Heart right ventricle (tissue), 16 donors: ENCODE measurements at regions not wholly inside any gene's neighbourhood (a gene's known extent, or its start where the extent isn't known, plus 50 kb on each side); places are given as distances from the start of the nearest gene placed in this dataset.

Source experiments
- ATAC-seq, 8 donors: fragments of 200-7000 bp; cut with Tn5 transposase; one replicate each; pipeline ENCODE4 v1.9.1; 2020; ENCODE audit warnings: mild to moderate bottlenecking in 8 of 8, moderate library complexity in 8 of 8, moderate number of reproducible peaks in 1 of 8
- DNase-seq, 2 donors: peaks; one replicate each; pipeline ENCODE4 v3.0.0-alpha.2; 2020
- H3K27ac ChIP-seq, 10 donors: fragments of 200-600 bp; sonication (generic) in 2 of 10; one replicate each; pipeline versions ENCODE4 v1.5.0 to v1.8.0; 2020 to 2022; ENCODE audit warnings: mild to moderate bottlenecking in 3 of 10
- H3K27me3 ChIP-seq, 7 donors: fragments of 200-600 bp; one replicate each; pipeline ENCODE4 v1.8.0; 2021 to 2022; ENCODE audit warnings: mild to moderate bottlenecking in 2 of 7
- H3K36me3 ChIP-seq, 9 donors: fragments of 200-600 bp; sonication (generic) in 1 of 9; one replicate each; pipeline versions ENCODE4 v1.5.0 to v1.8.0; 2020 to 2022; ENCODE audit warnings: mild to moderate bottlenecking in 2 of 9
- H3K4me1 ChIP-seq, 9 donors: fragments of 200-600 bp; sonication (generic) in 1 of 9; one replicate each; pipeline versions ENCODE4 v1.5.0 to v1.8.0; 2020 to 2022; ENCODE audit warnings: mild to moderate bottlenecking in 4 of 9
- H3K4me3 ChIP-seq, 10 donors: fragments of 200-600 bp; sonication (generic) in 2 of 10; one replicate each; pipeline versions ENCODE4 v1.5.0 to v1.8.0; 2020 to 2022; ENCODE audit warnings: mild to moderate bottlenecking in 7 of 10, moderate library complexity in 2 of 10
- H3K9me3 ChIP-seq, 11 donors: fragments of 200-600 bp in 10 of 11; sonication (generic) in 2 of 11; one replicate each; pipeline versions ENCODE4 v1.5.0 to v1.8.0; 2013 to 2022; ENCODE audit warnings: mild to moderate bottlenecking in 2 of 11, control low read depth in 1 of 11, moderate library complexity in 1 of 11
- WGBS, 2 donors: extraction: QIAGEN DNeasy Blood & Tissue Kit; methylation state at CpG; one replicate each; pipeline ENCODE4 v1.1.7; 2013; ENCODE audit warnings: inconsistent platforms in 1 of 2; 5-methylcytosine and 5-hydroxymethylcytosine counted together
- intact Hi-C, 10 donors: fragments of 100-400 bp; cut with DNase I; formaldehyde crosslinking; loops; one replicate each; pipeline versions ENCODE4 v1.11.1 to v1.14.2; 2022
- TF ChIP-seq, protein P1 (sequence below), 9 donors: fragments of 200-600 bp; sonication (generic) in 2 of 9; IDR thresholded peaks; one replicate each; pipeline versions ENCODE4 v1.5.0 to v1.8.0; 2021 to 2022; ENCODE audit warnings: antibody characterized with exemption in 9 of 9, mild to moderate bottlenecking in 5 of 9, moderate library complexity in 1 of 9
- donor health status: Arrhythmogenic right ventricular cardiomyopathy.
- donor health status: ischemic (EF 13 %, LVEDD 7.1; RV severe dilation, severe dysfunction).
- donor health status: healthy with polysubstance abuse.
- donor health status: DM: no; HTN: yes; CAD: no.
- donor health status: DM: no; HTN: no; CAD: no.
- donor health status: ischemic (EF 25% LVEDD 6.9; RV normal size, moderate dysfunction).
- donor health status: ischemic (EF 25% LVEDD 5.7; RV mildly dilated, moderate dysfunction).
- donor health status: healthy.
- donor health status: DM: yes; HTN: yes; CAD: no.
- donor health status: Ischemic cardiomyopathy.
- donor health status: ischemic (EF 35%, LVEDD 5.7; RV mildly dilated, moderate dysfunction).
- donor health status: nonischemic (EF 11% LVEDD 7.7; RV severe dilation, severe dysfunction).
- donor health status: DM: yes; HTN: yes; CAD: no.
- donor health status: PGD.
- donor health status: ischemic (EF 29% LVEDD 5.4; RV normal size, mild dysfunction).
- donor health status: nonischemic (EF 23%, LVEDD 6.1; RV moderate dilation, normal function).

DNA sequence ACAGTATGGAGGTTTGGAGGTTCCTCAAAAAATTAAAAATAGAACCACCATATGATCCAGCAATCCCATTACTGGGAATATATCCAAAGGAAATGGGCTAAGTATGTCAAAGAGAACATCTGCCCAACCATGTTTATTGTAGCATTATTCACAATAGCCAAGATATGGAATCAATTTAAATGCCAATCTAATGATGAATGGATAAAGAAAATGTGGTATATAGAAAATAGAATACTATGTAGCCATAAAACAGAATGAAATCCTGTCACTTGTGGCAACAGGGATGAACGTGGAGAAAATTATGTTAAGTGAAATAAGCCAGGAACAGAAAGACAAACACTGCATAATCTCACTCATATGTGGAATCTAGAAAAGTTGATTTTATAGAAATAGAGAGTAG, 201.7 kb upstream of the AJAP1 start:
- H3K9me3 ChIP-seq: peaks cover 0 to 8% (median 0%) of the 10 kb centered on the region in 11 donors
- no peaks in the 10 kb centered on the region for H3K4me1 ChIP-seq
- intact Hi-C loops: no loop called here
- TF ChIP-seq, protein P1, sequence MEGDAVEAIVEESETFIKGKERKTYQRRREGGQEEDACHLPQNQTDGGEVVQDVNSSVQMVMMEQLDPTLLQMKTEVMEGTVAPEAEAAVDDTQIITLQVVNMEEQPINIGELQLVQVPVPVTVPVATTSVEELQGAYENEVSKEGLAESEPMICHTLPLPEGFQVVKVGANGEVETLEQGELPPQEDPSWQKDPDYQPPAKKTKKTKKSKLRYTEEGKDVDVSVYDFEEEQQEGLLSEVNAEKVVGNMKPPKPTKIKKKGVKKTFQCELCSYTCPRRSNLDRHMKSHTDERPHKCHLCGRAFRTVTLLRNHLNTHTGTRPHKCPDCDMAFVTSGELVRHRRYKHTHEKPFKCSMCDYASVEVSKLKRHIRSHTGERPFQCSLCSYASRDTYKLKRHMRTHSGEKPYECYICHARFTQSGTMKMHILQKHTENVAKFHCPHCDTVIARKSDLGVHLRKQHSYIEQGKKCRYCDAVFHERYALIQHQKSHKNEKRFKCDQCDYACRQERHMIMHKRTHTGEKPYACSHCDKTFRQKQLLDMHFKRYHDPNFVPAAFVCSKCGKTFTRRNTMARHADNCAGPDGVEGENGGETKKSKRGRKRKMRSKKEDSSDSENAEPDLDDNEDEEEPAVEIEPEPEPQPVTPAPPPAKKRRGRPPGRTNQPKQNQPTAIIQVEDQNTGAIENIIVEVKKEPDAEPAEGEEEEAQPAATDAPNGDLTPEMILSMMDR (IDR thresholded peaks at IDR 0.05): no peak
- H3K27me3 ChIP-seq: peaks cover 0 to 13% (median 3%) of the 10 kb centered on the region in 7 donors
- WGBS, 2 donors: 55 to 70% methylated on average over 1 of the region's 1 CpG
- ATAC-seq: no peak
- DNase-seq: no peak
- no peak overlapping the region for H3K27ac ChIP-seq
- no peaks in the 10 kb centered on the region for H3K36me3 ChIP-seq
- no peak overlapping the region for H3K4me3 ChIP-seq

DNA sequence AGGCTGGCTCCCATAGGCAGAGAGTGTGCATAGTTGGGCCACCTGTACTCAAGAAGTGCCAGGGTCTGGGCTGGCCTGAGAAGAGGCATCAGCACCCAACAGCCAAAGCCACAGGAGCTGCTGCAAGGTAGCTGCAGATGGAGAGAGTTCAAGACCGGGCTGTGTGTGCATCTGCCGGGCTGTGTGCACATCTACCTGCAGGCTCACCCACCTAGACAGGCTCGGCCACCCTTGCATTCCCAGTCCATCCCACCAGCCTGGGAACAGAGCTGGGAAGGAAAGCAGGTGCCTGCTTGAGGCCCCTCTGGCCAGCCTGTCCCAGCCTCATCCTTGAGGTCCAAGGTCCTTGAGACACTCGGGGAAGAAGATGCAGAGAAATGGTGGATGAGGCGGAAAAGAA, 194.4 kb upstream of the AJAP1 start:
- no peak overlapping the region for H3K4me3 ChIP-seq
- no peak for DNase-seq
- no peaks in the 10 kb centered on the region for H3K27me3 ChIP-seq
- no peak for ATAC-seq
- peaks cover 0 to 8% (median 0%) of the 10 kb centered on the region in 11 donors for H3K9me3 ChIP-seq
- whole genome bisulfite sequencing, 2 donors: 85 to 87% methylated on average over 5 of the region's 5 CpGs
- no peaks in the 10 kb centered on the region for H3K36me3 ChIP-seq
- TF ChIP-seq, protein P1 (IDR thresholded peaks at IDR 0.05): no peak
- intact Hi-C loops: no loop called here
- no peak overlapping the region for H3K27ac ChIP-seq
- H3K4me1 ChIP-seq: peaks cover 0 to 12% (median 5%) of the 10 kb centered on the region in 9 donors

DNA sequence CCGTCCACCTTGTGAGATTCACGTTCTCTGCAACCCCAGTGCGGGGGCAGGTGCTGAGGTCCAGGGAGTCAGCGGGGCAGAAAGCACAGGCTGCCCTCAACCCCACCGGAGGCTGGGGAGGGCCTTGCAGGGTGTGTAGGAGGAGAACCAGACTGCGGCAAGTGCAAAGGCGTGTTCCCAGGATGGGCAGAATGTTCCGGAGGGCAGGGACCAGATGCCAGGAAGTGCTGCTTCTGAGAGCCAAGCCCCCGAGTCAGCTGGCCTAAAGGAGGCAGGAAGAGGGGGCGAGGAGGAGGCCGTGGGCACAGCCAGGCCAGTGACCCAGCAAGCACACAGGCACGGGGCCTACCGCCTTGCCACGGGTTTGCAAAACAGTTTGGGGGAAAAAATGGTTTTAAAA, 193.8 kb upstream of the AJAP1 start:
- no peak for ATAC-seq
- TF ChIP-seq, protein P1 (IDR thresholded peaks at IDR 0.05): no peak

DNA sequence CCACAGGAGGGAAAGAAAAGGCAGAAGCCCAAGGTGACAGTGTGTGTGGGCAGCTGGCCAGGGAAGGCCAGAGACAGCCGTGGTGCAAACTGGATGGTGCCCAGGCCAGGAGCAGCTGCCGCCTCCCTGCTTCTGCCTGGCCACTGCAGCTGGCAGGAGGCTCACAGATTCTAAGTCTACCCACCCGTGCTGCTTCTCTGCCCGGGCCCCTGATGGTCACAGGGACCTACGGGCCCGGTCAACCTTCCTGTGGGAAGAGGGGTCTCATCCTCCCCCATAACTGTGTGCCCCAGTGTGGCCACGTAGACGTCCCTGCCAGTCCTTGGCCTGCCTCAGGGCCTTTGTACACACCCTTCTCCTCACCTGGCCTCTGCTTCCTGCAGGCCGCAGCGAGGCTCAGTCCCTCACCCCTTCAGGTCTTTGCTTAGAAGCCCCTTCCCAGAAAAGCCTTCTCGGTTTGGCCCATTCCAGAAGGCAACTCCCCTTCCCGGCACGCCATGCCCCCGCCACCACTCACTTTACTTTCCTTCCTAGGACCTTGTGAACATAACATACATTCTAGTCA, 192.6 kb upstream of the AJAP1 start:
- intact Hi-C loops: no loop called here
- TF ChIP-seq, protein P1 (IDR thresholded peaks at IDR 0.05): no peak
- ATAC-seq: peak in 1 of 8 donors; percentile 13
- Histone ChIP-seq H3K4me3 (no peak overlapping the region), H3K27me3 (no peaks in the 10 kb centered on the region), H3K9me3 (peaks cover 0 to 7% (median 0%) of the 10 kb centered on the region in 11 donors), H3K4me1 (peaks cover 0 to 12% (median 5%) of the 10 kb centered on the region in 9 donors), H3K27ac (no peak overlapping the region), H3K36me3 (no peaks in the 10 kb centered on the region)
- WGBS, 2 donors: 85 to 89% methylated on average over 13 to 14 of the region's 14 CpGs
- DNase-seq: no peak

More for the DNA sequence above, 193.8 kb upstream of the AJAP1 start:
- intact Hi-C loops: no loop called here
- no peaks in the 10 kb centered on the region for H3K27me3 ChIP-seq
- WGBS, 2 donors: 80 to 82% methylated on average over 14 of the region's 14 CpGs
- peaks cover 0 to 8% (median 0%) of the 10 kb centered on the region in 11 donors for H3K9me3 ChIP-seq
- no peak overlapping the region for H3K4me3 ChIP-seq
- H3K27ac ChIP-seq: no peak overlapping the region
- DNase-seq: no peak
- no peaks in the 10 kb centered on the region for H3K36me3 ChIP-seq
- peaks cover 0 to 12% (median 5%) of the 10 kb centered on the region in 9 donors for H3K4me1 ChIP-seq
